Retina (tissue), 1 donor: ENCODE measurements at regions not wholly inside any gene's neighbourhood (a gene's known extent, or its start where the extent isn't known, plus 50 kb on each side); places are given as distances from the start of the nearest gene placed in this dataset.

Source experiments
- DNase-seq: peaks from one replicate; pipeline ENCODE4 v3.0.0-alpha.2; 2016

GRCh38 chr1:4965346-4966075 lies 311.1 kb downstream of the AJAP1 start:
- DNase-seq: no peak

DNA sequence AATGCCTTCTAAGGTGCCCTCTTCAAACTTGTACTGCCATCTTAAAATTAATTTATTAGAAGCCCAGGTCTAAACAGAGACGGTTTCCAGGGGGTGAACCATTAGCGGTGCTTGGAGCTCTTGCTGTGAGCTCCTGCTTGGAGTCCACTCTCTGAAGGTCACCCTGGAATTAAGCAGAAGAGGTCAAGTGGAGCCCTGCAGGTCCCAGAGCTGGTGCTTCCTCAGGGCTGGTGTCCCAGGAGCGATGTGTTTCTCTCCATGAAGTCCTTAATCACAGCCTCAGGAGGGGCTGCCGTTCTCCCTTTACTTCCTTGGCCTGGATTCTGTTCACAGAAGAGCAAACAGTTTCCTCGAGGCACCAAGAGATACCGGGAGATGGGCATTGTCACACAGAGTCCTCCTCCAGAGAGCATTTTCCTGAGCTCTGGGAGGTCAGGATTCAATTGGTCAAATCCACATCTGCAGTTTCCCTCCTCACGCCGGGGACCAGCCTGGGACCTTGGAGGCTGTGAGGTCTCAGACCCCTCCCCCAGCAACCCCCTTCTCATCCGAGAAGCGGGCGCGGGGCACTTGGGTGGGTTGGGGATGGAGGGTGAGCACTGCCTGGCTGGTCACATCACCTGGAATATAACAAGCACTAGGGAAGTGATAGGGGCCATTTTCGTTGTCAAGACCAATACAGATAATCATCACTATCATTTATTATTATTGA lies 310.4 kb downstream of the AJAP1 start:
- DNase-seq: no peak

DNA sequence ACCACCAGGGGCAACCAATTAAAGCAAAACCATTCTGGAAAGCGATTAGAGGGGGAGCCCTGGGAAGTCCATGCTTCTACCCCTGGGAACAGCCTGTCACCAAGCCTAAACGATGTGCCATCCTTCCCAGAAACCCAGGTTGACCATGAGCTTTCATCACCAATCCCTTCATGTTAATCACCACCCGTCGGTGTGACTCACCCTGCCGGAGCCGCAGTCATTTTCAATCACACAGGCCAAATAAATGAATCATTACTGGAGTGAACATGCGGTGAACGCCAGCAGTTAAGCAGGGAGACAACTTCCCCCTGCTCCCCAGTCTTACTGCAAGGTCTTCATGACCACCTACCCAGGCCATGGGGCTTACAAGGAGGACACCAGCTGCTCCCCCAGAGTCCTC lies 308.8 kb downstream of the AJAP1 start:
- DNase-seq: no peak

- no peak for DNase-seq
Measured at GRCh38 chr1:4962836-4963235, 308.4 kb downstream of the AJAP1 start.

GRCh38 chr1:4961935-4962645 lies 307.7 kb downstream of the AJAP1 start:
- DNase-seq: no peak

DNA sequence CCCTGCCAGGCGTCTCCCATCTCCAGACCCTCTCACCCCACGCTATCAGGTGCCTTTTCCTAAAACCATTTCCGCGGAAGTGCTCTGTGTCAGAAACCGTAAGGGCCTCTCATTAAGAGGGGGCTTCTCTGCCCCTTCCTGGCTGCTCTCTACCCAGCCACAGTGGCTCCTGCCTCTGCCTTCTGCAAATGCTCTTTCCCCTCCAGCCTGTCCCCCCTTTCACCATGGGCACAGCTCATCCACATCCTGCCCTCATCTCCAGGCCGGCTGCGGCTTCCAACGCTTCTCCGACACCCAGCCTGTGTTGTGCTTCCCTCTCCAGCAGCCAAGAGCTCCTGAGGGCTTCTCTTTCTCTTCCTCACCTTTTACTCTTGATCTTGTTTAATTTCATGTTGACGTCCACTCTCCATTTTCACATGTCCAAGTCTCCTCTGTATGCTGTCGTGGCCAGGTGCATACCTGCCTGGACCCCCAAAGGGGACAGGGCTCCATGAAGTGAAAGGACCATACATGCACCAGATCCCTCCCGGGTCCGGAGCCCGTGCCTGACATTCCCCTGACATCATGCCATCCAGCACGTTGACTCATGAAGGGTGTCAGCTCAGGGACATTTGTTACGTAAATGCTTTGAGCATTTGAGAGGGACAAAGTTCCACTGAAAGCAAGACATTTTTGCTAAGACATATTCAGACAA lies 306.5 kb downstream of the AJAP1 start:
- no peak for DNase-seq

DNA sequence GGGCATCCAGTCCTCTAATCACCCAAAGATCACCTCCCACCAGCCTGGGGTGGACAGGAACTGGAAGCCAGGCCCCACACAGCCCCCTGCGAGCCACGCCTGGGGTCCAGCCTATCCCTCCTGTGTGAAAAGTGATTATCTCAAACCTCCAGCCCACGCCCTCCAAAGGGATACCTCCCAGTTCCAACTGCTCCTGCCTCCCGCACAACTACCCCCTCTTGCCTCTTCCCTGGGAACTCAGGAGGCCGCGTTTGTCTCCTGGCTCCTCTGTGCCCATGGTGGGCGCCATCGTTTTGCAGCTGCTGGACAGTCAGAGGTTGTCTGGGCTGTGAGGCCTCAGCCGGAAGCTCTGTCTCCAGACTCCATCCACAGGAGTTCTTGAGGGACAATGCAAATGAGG lies 305.9 kb downstream of the AJAP1 start:
- DNase-seq: no peak

DNA sequence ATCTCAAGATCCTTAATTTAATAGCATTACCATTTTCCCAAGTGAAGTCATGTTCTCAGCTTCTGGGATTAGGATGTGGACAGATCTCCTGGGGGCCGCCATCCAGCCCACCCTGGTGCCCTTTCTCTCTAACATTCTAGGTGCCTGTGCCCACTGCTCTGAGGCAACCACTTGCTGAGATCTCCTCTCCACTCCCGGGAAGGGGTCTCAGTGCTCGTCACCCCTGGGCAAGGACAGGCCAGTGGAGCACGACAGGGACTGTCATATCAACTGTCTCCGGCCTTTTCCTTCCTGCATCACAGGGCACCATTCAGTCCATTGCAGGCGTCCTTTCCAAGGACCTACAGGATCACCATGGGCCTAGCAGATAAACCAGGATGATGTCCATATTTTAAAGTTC lies 304.8 kb downstream of the AJAP1 start:
- DNase-seq: no peak

DNA sequence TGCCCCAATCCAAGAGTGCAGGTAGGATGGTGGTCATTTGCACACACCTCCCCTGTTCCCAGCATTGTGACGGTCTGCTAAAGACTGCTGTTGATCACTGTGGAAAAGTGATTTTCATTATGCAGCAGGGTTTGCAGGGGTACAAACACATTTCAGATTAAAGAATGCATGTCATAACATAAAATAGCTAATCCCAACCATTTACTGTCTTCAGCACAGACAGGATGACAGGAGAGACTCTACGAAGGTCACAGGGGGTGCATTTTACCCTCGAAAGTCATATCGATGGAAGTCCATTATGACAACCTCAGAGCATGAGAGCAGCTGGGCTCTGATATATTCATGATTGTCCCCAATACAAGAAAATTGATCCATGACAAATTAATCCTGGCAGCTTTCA lies 302.6 kb downstream of the AJAP1 start:
- DNase-seq: no peak

DNA sequence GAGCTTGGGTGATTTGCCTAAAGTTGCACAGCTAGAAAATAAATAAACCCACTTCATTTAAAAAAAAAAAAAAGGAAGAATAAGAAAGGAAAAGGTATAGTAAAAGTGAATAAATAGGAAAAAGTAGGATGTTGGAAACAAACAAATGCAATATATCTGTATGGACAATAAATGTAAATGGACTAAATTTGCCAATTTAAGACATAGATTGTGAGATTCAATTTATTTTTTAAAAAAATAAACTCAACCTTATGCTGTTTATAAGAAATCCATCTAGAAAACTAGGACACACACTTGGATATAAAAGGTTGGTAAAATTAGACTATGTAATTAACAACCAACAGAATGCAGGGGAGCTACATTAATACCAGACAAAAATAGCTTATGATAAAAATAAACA lies 300.0 kb downstream of the AJAP1 start:
- no peak for DNase-seq

DNA sequence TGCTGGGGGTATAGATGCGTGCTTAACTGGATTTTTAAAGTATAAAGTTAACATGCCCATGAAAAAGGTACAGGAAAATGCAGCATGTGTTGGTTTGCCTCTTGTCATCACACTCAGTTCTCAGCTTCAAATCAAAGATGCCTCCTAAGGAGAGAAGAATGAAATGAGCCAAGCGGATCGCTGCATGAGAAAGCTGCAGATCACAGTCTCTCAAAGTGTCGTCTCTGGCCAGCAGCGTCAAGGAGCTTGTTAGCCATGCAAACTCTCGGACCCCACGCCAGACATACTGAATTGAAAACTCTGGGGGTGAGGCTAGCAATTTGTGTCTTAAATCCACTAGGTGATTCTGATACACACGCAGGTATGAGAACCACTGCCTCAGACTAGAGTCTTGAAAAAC lies 297.2 kb downstream of the AJAP1 start:
- no peak for DNase-seq

- no peak for DNase-seq
Measured at GRCh38 chr1:4946343-4946742, 291.9 kb downstream of the AJAP1 start.

- no peak for DNase-seq
Measured at GRCh38 chr1:4944911-4945310, 290.5 kb downstream of the AJAP1 start.

GRCh38 chr1:4944072-4944471 lies 289.7 kb downstream of the AJAP1 start:
- DNase-seq: no peak

GRCh38 chr1:4939266-4939665 lies 284.9 kb downstream of the AJAP1 start:
- no peak for DNase-seq

- no peak for DNase-seq
Measured at GRCh38 chr1:4937876-4938534, 283.6 kb downstream of the AJAP1 start.

- no peak for DNase-seq
Measured at GRCh38 chr1:4935807-4936206, 281.4 kb downstream of the AJAP1 start.

DNA sequence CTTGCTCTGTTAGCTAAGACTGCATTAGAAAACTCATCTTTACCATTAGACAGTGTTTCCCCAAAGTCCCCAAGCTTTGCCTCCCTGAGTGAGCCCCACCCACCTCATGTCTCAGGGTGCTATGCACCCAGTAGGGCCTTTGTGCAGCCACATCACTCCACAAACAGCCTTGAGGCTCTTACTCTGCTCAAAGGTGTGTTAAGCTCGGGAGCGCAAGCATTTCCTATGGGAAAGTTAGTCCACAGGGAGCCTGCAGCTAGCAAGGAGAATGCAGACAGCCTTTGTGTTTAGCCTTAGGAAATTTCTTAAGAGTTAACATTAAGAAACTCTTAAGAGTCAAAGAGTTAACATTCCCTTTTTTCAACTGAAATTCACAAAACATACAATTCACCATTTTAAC lies 278.8 kb downstream of the AJAP1 start:
- DNase-seq: no peak

DNA sequence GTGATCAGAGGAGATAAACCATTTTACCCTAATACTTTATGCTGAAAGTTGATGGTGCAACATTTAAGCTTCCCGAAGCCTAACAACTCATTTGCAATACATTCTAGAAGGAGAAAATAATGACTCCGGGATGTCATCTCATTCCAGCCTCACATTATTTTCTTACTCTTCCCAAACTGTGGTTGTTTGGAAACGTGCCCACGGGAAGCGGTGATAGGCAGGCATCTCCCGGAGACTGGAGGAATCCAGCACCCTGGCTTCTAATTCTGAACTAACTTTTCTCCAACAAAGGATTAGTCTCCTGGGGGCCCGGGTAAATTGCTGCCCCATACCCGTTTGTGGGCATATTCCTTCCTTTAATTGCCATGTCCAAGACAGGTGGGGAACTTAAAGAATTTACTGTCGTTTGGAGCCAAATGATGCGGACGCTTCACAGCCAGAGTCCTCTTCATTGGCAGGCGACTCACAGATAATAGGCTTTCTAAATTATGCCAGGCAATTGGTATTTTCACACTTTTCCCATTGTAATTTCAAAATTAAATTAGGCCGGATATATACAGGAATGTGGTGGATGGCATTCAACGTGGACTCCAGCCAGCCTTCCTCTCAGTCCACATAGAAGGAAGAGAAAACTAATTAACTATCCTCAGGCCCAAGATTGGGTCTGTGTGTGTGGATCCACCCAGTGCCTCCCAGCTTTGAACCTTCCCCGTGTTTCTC lies 278.1 kb downstream of the AJAP1 start:
- no peak for DNase-seq

DNA sequence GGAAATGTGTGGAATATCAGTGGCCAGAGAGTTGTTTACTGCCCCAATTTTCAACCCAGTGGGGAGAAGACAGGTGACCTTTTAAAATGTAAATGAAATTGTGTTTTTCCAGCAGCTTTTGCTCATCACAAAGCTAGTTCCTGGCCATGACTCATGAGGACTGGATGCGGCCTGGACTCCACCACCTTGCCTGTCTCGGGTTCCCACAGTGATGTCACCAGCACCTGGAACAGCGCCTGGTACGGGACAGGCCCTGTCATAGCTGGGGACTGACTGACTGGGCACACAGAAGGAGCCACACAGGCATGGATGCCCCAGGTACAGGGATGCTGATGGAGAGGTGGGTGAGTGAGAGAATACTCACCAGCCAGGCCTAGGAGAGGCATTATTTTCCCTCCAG lies 277.1 kb downstream of the AJAP1 start:
- no peak for DNase-seq

- DNase-seq: no peak
Measured at GRCh38 chr1:4928186-4928585, 273.8 kb downstream of the AJAP1 start.

DNA sequence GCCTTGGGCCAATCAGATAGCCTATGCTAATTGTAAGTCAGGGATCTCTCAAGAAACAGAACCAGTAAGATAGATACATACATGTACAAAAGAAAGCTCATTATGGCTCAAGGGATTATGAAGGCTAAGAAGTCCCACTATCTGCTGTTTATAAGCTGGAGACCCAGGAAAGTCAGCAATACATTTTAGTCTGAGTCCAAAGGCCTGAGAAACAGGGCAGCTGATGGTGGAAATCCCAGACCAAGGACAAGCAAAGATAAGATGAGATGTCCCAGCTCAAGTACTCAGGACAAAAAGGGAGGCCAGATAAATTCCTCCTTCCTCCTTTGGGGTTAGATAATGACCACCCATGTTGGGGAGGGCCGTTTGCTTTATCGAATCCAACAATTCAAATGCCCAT lies 269.9 kb downstream of the AJAP1 start:
- DNase-seq: no peak
